GM12878 (cell line): ENCODE measurements at regions not wholly inside any gene's neighbourhood (a gene's known extent, or its start where the extent isn't known, plus 50 kb on each side); places are given as distances from the start of the nearest gene placed in this dataset.

Experiments used
- ATAC-seq: fragments of 200-7000 bp; cut with Tn5 transposase; 3 replicates; pipeline ENCODE4 v1.9.1; 2020; ENCODE audit warnings: mild to moderate bottlenecking, moderate library complexity
- BruUV-seq: library from RNA; stranded (reverse); fragments of 400-500 nt; replicated peaks from 2 replicates; lab custom pipeline; 2021; lab: Mats Ljungman, UMichigan
- CTCF ChIA-PET: fragments of 300-600 bp; sonication (Branson Sonifier 250); formaldehyde crosslinking; extraction: SDS; loops from one replicate; lab custom pipeline; 2021; ENCODE audit warnings: inconsistent platforms; lab: Yijun Ruan, JAX
- POLR2A ChIA-PET: fragments of 350-600 bp; formaldehyde crosslinking; extraction: SDS; loops from one replicate; lab custom pipeline; 2021; ENCODE audit warnings: inconsistent platforms; lab: Charles Lee
- RAD21 ChIA-PET: fragments of 300-600 bp; sonication (Branson Sonifier 250); formaldehyde crosslinking; loops from one replicate; lab custom pipeline; 2023; ENCODE audit warnings: antibody characterized with exemption; ENCODE audit not compliant: unreplicated experiment; lab: Charles Lee
- SMC1A ChIA-PET: fragments of 300-600 bp; sonication (Branson Sonifier 250); formaldehyde crosslinking; loops from one replicate; lab custom pipeline; 2023; ENCODE audit not compliant: unreplicated experiment, uncharacterized antibody; lab: Charles Lee
- DNase-seq: peaks from one replicate; pipeline ENCODE4 v3.0.0-alpha.2; 2011; ENCODE audit warnings: low read depth, low spot score
- FAIRE-seq: peaks from 3 replicates; lab custom pipeline; 2011; peaks lifted over from hg19 to GRCh38; lab: Jason Lieb, UNC
- H2AFZ ChIP-seq: 2 replicates; pipeline ENCODE4 v1.6.0; 2011; ENCODE audit warnings: low read depth, low read length, control low read depth; ENCODE audit not compliant: control insufficient read depth
- H3K27ac ChIP-seq: 2 replicates; pipeline ENCODE4 v1.5.1; 2011; ENCODE audit warnings: control low read depth; ENCODE audit not compliant: control insufficient read depth, insufficient read depth
- H3K27me3 ChIP-seq, 2 experiments: replicated peaks in 1 of 2; 2 replicates each; pipeline versions ENCODE4 v1.6.0 to v1.6.1; 2011; ENCODE audit warnings: low read length in 1 of 2; ENCODE audit not compliant: control insufficient read depth in 2 of 2, insufficient read depth in 2 of 2
- H3K36me3 ChIP-seq, 2 experiments: 2 replicates each; pipeline ENCODE4 v1.5.1; 2011; ENCODE audit warnings: low read length in 1 of 2; ENCODE audit not compliant: control insufficient read depth in 2 of 2, insufficient read depth in 2 of 2
- H3K4me1 ChIP-seq: 2 replicates; pipeline ENCODE4 v1.6.1; 2011; ENCODE audit warnings: mild to moderate bottlenecking, low read length, moderate library complexity, mixed read lengths; ENCODE audit not compliant: control insufficient read depth, insufficient read depth
- H3K4me2 ChIP-seq: 2 replicates; pipeline ENCODE4 v1.6.0; 2011; ENCODE audit warnings: control low read depth; ENCODE audit not compliant: control insufficient read depth, insufficient read depth
- H3K4me3 ChIP-seq: fragments of 200-600 bp; sonication (generic); 2 replicates; pipeline ENCODE4 v1.5.1; 2016
- H3K79me2 ChIP-seq: 2 replicates; pipeline ENCODE4 v1.6.0; 2011; ENCODE audit warnings: low read length; ENCODE audit not compliant: control insufficient read depth, insufficient read depth
- H3K9ac ChIP-seq: 2 replicates; pipeline ENCODE4 v1.8.0; 2011; ENCODE audit warnings: low read length, control low read depth, mixed read lengths; ENCODE audit not compliant: control insufficient read depth, insufficient read depth
- H3K9me3 ChIP-seq: replicated peaks from 3 replicates; pipeline ENCODE4 v1.5.1; 2011; ENCODE audit warnings: mild to moderate bottlenecking, low read length; ENCODE audit not compliant: control insufficient read depth, insufficient read depth
- H4K20me1 ChIP-seq: 2 replicates; pipeline ENCODE4 v1.6.0; 2011; ENCODE audit not compliant: control insufficient read depth, insufficient read depth
- ASH2L ChIP-seq: fragments of 300-600, 200-600 bp; sonication (generic); IDR thresholded peaks from 2 replicates; pipeline ENCODE4 v1.6.1; 2017; ENCODE audit warnings: low read depth, mild to moderate bottlenecking, borderline replicate concordance
- BCL3 ChIP-seq: IDR thresholded peaks from 2 replicates; pipeline ENCODE4 v1.6.1; 2011; ENCODE audit warnings: borderline replicate concordance, low read depth, mild to moderate bottlenecking, moderate library complexity, low read length; ENCODE audit not compliant: insufficient read depth, poor library complexity, severe bottlenecking
- JUNB ChIP-seq: IDR thresholded peaks from 2 replicates; pipeline ENCODE4 v1.6.1; 2016; ENCODE audit warnings: antibody characterized with exemption, mild to moderate bottlenecking
- KAT2A ChIP-seq: conservative IDR thresholded peaks from 2 replicates; pipeline ENCODE4 v1.6.1; 2011; ENCODE audit warnings: low read depth, low read length; ENCODE audit not compliant: control insufficient read depth
- PAX5 ChIP-seq: IDR thresholded peaks from 2 replicates; pipeline ENCODE4 v1.6.1; 2011; ENCODE audit warnings: low read depth, low read length, borderline replicate concordance
- REST ChIP-seq: IDR thresholded peaks from 2 replicates; pipeline ENCODE4 v1.6.1; 2012; ENCODE audit warnings: mild to moderate bottlenecking, low read depth, low read length
- SREBF1 ChIP-seq: IDR thresholded peaks from 2 replicates; pipeline ENCODE4 v1.6.1; 2012; ENCODE audit warnings: mild to moderate bottlenecking, low read length
- TCF3 ChIP-seq: IDR thresholded peaks from 2 replicates; pipeline ENCODE4 v1.6.1; 2012; ENCODE audit warnings: low read depth, mild to moderate bottlenecking, low read length, borderline replicate concordance; ENCODE audit not compliant: insufficient read depth
- in situ Hi-C: fragments of 300-500 bp; cut with MboI; formaldehyde crosslinking; loops from 9 replicates; pipeline ENCODE4 v1.14.3; 2018; ENCODE audit warnings: mixed read lengths
- intact Hi-C: fragments of 100-400 bp; cut with micrococcal nuclease; formaldehyde crosslinking; loops from one replicate; pipeline ENCODE4 v1.14.2; 2022; ENCODE audit not compliant: unreplicated experiment
- TF ChIP-seq, protein P1 (sequence below): IDR thresholded peaks from 2 replicates; pipeline ENCODE4 v1.6.1; 2012; ENCODE audit warnings: low read depth, low read length, improper control_type of control experiment

DNA sequence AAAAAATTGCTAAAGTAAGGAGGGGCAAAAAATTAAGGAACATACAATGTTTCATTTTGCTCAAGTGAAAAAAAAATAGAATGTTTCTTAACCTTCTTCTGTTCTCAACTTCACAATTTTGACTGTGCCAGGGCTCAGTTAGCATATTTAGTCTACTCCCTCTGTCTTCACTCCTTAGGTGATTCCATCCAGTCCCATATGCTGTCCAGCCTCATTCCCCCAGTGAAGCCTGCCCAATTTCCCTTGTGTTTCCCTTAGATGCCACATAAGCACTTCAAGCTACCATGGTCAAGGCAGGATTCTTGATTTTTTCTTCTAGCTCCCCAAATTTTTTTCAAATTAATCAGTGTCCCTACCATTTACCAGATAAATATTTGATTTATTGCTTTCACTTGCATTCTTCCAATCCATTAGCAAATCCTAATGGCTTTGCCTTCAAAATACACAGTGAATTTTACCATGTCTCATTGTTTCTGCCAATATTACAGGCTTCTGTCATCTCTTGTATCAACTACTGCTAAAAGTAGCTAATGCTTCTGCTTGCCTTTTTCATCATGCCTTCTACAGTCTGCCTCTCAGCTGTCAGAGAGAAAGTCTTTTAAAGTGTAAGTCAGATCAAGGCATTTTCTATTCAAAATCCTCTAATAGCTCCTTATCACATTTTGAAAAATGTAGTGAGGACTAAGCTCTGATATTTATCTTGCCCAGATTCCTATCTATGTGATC lies 166.8 kb downstream of the MACC1 start:
- Histone ChIP-seq H3K36me3 (no peaks in the 10 kb centered on the region), H3K9ac (no peak overlapping the region), H4K20me1 (no peaks in the 10 kb centered on the region), H3K79me2 (no peaks in the 10 kb centered on the region), H3K4me2 (no peak overlapping the region), H3K27me3 (no peaks in the 10 kb centered on the region), H3K9me3 (no peaks in the 10 kb centered on the region), H3K27ac (no peak overlapping the region), H3K4me1 (no peaks in the 10 kb centered on the region), H2AFZ (no peak overlapping the region), H3K4me3 (no peak overlapping the region)
- POLR2A ChIA-PET, result no interaction called here
- in situ Hi-C loops (no loop called here), intact Hi-C loops (no loop called here)
- BruUV-seq, result no TSS peak
- RAD21 ChIA-PET, result no interaction called here
- no peak for ATAC-seq
- SMC1A ChIA-PET, result interaction anchor here (1.0 kb wide), 2 partner anchors 9 to 16 kb away, joined by 3 to 4 read pairs; no protein-coding TSS in a partner anchor
- no peak for DNase-seq
- TF ChIP-seq JUNB (no peak), REST (no peak), TCF3 (no peak), PAX5 (no peak), KAT2A (no peak), ASH2L (no peak), BCL3 (no peak), SREBF1 (no peak)
- TF ChIP-seq, protein P1, sequence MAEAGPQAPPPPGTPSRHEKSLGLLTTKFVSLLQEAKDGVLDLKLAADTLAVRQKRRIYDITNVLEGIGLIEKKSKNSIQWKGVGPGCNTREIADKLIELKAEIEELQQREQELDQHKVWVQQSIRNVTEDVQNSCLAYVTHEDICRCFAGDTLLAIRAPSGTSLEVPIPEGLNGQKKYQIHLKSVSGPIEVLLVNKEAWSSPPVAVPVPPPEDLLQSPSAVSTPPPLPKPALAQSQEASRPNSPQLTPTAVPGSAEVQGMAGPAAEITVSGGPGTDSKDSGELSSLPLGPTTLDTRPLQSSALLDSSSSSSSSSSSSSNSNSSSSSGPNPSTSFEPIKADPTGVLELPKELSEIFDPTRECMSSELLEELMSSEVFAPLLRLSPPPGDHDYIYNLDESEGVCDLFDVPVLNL, result no peak
- FAIRE-seq, result no peak
- CTCF ChIA-PET, result no interaction called here
